AG20443 (cell line): ENCODE measurements at regions not wholly inside any gene's neighbourhood (a gene's known extent, or its start where the extent isn't known, plus 50 kb on each side); places are given as distances from the start of the nearest gene placed in this dataset.

ENCODE experiments used
- DNase-seq: peaks from one replicate; pipeline ENCODE4 v3.0.0; 2012; ENCODE audit warnings: low spot score, mixed read lengths

DNA sequence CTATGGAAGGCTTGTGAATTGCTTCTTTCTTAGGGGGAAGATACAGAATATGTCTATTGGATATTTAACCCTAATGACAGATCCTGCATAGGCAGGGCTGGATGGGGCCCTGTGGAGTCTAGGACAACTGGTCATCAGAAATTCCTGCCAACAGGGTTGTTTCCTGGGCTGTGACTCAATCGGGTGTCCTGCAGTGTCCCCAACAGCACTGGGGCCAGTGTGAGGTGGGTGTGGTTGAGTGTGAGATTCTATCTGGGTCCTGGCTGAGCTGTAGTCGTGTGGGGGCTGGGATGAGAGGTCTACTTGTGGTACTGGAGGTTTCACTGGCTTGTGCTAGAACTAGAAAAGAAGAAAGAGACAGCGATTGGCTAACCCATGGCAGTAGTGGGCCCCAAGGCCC, 87.3 kb upstream of the WDR1 start:
- peak; percentile 22 for DNase-seq

DNA sequence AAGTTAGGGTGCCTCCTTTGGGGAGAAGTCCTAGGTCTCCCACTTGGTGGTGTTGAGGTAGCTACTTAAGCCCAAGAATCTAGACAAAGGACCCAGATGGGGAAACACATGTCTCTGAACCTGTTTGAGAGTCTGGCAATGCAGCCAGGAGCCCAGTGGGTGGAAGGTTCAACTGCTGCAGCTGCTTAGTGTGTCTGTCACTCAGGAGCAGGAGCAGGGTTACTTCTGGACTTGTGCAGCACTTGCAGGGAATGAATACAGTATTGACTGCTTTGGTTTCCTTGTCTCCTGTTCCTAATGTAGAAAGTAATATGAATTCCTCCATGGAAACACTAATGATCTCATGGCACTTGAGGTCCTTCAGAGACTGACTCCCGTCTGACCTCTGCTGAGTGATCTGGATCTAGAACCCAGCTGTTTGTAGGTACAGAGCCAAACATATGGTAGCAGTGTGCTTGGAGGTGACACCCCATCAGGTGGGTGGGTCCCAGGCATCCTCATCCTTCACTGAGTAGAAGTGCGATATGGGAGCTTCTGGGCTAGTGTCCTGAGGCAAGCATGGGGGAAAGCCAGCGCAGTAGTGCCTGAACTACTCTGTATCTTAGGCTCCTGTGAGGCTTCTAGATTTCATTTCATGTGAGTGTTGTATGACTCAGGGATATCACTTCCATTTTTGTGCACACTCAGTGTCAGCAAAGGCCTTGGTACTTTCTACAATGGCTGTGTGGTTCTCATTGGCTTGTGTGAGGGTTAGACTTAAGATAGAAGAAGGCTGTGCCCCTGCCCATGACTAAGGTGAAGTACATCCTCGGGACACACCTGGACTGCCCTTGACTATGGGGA, 85.0 kb upstream of the WDR1 start:
- no peak for DNase-seq

DNA sequence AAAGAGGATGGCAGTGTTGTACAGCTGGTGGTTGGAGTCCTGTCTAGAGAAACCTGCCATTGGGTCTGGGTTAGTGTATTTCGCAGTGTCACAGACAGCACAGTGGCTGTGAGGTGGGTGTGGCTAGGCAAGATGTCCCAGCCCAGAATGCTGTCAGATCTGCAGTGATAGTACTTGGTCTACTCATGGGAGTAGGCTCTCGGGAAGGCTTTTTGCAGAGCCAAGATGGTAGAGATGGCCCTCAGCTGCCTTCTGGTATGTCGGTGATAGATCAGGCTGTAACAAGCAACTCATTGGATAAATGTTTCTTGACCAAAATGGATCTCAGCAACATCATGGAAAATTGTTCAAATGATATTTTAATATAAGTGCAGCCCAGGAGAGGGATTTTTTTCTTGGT, 84.3 kb upstream of the WDR1 start:
- no peak for DNase-seq

DNA sequence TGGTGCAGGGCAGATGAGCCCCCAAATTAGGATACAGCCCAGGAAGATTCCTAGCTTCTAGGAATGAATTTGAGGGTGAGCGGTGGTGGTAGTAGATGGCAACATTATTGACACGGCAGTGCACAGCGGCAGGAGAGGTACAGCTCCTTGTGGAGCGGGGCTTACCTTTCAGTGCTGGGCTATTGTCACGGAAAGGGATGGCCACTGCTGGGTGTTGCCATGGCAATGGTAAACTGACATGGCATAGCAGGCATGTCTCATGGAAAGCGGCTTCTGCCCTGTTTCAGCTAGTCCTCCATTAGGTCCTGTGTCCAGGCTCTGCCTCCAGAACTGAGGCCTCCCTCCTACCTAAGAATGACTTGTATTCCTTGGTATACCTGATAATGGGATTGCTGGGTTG, 81.8 kb upstream of the WDR1 start:
- DNase-seq: no peak

DNA sequence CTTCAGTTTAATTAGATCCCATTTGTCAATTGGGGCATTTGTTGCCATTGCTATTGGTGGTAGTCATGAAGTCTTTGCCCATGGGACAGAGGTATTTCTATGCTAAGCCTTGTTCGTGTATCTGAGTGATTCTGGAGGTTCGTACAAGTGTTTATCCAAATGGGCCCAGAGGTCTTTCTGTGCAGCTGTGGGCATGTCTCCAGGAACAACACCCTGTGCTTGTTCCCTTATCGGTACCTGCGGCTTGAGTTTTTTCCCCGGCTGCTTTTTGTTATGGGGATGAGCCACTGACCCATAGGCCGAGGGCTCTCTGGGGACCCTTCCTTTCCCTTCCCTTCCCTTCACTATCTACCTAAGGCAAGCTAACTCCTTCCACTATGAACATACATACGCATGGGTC, 81.4 kb upstream of the WDR1 start:
- no peak for DNase-seq

DNA sequence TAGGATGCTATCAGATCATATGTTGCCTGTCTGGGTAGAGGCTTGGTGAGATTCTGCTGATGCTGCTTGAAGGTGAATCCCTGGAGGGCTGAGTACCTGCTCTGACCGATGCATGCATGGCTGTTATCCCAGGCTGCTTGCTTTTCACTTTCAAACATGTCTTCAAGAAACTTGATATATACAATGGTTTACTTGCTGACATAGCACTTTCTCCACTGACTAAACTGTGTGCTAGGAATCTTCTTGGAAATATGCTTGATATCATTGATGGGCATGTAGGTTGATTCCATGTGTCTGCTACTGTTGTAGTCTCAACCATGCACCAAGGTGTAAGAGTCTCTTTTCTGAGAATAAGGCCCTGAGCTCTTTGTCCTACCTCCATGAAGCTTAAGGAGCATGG, 79.6 kb upstream of the WDR1 start:
- no peak for DNase-seq

DNA sequence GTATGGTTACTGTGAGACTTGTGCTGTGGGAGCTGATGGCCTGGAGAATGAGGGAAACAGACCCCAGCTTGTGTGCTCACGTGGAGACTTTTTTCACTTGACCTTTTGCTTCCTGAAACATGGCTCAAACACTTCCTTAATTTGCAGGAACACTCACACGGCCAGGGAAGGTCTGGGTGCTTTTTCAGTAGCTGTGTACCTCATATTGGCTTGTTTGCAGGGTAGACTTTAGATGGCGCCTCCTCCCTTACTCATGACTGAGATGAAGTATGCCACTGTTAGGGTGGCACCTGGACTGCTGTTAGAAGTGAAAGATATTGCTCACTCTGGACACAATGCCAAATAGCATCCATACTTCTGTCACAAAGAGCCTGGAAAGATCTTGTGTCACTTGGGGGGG, 75.7 kb upstream of the WDR1 start:
- DNase-seq: no peak

DNA sequence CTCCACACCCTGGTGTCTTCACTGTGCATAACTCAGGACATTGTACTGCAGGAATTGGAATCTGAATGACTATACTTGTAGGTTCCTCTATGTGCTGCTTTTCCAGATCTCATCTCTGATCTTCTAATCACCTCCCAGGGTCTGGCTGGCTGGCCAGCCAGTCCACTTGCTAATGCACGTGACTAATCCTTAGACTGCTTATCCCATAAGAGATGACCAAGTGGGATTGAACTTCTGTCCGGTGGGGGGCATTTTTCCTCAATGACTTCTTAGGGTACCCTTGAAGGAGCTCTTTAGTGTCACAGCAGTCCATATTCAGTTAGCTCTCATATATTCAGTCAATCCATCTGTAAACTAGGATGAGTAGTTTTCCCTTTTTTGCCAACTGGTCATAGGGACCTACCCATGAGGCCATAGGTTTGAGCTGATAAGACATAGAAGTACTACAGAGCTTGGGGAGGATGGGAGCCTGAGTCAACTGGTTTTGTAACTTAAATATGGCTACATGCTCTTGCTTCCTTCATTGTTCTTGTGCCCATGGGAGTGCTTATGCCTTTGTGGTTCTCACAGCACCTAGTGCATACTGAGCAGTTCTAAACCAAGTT, 71.9 kb upstream of the WDR1 start:
- no peak for DNase-seq

DNA sequence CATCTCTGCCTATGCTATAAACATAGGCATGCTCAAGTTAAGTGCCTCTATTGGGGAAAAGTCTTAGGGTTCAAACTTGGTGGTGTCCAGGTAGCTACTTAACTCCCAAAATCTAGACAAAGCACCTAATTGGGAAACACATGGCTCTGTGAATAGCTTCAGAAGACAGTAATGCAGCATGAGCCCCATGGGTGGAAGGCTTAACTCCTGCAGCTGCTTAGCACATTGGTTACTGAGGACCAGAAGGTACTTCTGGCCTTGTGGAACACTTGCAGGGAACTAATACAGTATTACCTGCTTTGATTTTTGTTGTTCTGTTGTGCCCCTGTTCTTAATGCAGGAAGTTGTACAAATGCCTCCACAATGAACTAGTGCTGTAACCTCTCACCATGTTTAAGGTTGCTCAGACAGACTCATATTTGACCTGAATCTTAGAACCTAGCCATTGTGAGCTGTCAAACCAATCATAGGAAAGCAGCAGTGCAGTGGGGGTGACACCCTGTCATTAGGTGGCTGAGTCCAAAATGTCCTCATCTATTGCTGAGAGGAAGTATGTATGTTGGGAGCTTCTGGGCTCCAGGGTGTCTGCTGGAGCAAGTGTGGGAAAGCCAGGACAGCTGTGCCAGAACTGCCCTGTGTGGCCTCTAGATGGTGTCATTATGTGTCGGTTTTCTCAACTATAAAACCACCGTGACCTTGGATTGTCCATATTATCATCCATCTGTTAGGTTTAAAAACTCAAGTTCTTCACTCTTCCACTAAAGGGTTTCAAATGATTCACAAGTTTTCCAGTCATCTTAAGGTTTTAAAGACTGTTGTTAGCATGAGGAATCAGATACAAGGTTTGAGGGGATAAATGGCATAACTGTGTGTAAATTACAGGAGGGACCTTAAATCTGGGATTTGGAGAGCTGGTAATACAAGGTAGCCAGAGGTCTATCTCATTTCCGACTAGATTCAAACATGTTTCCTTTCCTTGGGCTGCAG, 69.9 kb upstream of the WDR1 start:
- peak; percentile 54 for DNase-seq

DNA sequence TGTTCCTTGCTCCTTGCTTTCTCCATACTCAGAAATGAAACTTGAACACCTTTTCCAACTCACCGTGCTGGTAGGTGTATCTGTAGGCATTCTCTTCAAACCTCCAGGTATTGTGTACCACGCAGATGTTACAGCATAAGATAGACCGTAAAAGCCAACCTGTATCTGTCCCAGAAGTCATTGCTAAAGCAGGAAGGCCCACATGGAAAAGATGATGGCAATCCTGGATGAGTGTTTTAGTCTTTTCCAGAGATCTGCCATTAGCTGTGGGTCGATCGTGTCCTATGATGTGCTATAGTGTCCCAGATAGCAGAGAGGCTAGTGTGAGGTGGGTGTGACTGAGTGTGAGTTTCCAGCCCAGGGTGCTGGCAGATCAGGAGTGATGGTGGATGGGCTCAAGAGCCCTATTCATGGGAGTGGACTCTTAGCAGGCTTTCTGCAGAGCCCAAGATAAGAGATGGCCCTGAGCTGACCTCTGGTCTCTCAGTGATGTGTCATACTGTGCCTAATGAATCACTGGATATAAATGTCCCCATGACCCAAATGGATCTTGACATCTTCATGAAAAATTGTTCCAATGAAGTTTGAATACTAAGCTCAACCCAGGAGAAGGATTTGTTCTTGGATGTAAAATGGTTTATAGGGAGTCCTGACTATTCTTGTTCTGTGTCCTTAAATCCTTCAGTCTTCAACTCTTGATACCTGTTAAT, 69.1 kb upstream of the WDR1 start:
- no peak for DNase-seq

DNA sequence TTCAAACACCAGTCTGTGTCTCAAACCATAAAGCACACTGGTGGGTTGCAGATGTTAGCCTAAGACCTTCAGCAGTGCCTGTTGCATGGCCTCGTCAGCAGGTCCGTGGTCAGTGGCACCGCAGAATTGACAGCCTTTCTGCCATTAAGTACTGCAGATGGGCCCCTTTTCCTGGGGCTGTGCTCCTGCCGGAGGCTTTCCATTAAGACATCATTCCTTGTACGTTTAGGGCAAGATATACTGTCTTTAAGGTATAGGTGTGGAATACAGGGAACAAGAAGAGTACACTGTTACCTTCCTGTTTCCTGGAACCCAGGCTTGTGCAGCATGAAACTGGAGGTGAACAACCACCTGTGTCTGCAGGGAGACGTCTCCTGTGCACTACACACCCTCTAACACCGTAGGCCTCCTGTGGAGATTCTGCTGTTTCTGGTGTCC, 67.9 kb upstream of the WDR1 start:
- DNase-seq: no peak

DNA sequence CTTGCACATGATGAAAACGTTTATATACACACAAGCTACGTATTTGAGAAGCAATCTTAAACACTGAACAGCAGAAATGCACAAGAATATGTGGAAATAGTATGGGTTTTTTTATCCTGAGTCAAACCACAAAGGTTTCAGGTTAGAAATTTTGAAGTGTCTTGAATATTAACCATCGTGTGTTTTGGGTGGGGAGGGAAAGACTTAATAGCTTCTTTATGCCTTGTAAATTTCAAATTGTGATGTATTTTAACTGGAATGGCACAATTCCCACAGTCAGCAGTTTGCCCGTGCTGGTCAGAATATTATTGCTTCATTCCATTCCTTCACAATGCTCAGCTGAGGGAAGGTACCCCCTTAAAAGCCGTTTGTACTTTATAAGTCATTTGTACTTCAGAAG, 67.4 kb upstream of the WDR1 start:
- peak; percentile 49 for DNase-seq

DNA sequence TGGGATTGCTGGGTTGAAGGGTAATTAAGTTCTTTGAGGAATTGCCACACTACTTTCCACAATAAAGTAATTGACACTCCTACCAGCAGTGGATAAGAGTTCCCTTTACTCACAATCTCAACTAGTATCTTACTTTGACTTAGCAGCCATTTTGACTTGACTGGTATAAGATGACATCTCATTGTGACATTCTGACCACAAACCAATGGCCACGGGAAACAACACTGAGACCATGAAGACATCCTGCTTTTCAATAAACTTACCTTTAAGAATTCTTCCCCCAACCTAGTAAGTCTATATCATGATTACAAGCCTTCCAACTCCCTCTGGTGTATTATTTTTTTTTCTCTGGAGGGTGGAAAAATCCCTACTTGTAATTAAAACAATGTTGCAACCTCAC, 66.9 kb upstream of the WDR1 start:
- DNase-seq: no peak

DNA sequence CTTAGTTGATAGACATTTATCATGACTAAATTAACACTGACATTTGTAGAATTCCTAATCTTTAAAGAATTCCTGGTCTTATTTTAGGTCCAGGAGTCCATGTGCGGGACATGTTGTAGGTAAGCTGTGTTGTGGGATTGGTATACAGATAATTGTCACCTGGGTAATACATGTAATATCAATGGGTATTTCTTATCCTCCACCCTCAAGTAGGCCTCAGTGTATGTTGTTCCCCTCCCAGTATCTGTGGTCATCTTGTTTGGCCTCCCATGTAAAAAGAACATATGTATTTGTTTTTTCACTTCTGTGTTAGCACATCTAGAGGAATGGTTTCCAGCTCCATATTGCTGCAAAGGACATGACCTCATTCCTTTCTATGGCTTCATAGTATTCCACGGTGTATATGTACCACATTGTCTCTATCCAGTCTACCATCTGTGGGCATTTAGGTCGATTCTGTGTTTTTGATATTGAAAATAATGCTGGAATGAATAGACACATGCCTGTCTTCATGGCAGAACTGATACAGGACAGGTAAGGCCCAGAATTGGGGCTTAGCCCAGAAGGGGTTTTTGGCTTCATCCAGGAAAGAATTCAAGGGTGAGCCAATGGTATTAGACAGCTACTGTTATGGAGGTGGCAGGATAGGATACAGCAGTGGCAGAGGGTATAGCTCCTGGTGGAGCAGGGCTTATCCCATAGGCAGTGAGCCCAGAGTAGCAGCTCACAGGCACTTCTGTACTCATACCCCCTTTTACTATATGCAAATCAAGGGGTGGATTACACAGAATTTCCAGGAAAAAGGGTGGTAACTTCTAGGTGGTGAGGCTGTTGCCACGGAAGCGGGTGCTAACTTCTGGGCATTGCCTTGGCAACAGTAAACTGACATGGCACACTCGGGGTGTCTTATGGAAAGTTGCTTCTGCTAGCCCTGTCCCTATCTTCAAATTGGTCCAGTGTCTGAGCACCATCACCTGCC, 66.1 kb upstream of the WDR1 start:
- no peak for DNase-seq

DNA sequence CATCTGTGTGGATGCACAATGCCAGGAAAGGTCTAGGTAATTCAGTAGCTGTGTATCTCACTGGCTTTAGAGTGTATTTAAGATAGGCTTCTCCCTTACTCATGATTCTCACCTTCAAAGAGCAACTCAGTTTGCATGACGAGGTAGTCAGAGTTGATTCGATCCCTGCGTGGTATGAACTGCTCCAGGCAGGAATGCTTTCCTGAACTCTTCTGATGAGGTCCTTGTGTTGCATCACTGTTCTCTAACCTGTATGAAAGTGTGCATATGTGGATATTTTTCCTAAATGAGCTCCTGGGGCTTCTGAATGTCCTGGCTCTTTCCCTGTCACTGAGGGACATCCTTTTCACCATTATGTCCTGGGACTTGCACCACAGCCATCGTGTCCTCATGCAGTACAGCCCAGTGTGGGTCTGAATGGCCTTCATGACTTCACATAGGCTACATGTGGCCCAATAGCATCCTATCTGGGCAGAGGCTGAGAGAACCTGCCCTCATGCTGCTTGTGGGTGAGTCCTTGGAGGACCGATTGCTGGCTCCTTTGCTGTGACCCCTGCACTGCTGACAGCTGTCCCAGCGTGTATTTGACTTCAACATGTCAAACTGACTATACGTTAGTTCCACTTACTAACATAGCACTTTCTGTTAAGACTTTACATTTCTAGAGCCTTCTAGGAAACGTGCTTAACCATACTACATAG, 65.3 kb upstream of the WDR1 start:
- no peak for DNase-seq

DNA sequence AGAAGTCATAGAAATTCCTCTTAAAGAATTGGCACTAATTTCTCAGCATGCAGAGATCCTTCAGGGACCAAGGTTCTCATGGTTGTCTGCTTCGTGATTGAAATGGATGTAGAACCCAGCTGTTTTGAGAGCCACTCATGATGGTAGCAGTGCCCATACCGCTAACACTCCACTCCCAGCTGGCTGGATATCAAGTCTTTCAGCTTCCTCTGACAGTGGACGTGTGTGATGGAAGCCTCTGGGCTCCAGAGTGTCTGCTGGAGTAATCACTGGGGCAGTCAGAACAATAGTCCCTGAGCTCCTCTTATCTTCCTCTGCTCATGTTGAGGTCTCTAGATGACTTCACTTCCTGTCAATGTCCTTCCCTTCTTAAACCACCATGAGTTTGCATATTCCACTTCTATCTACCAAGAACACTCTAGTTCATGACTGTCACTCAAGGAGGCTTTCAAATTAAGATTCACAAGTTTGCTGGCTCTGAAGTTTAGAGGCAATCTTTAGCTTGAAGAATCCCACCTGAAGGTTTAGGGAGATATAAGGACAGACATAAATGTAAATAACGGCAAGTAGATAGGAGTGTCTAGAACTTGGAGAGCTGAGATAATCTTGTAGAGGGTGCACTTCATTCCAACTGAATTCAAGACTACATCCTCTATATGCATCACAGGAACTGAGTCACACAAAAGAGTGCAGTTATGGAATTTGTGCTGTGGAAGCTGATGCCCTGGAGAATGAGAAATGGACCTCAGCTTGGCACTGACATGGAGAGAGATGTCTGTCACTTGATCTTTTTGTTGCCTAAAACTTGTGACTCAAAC, 64.5 kb upstream of the WDR1 start:
- peak; percentile 62 for DNase-seq

DNA sequence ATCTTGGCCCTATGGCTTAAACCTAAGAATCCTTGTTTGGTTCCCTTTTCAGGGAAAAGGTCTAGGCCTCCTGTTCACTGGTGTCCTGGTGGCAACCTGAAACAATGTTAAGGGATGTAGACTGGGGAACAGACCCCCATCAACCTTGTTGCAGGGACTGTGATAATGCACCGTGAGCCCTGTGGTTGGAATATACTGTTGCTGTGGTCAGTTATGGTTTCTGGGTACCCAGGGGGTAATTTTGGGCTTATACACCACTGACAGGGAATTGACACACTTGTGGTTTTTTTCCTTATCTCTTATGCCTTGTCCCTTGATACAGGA, 64.0 kb upstream of the WDR1 start:
- DNase-seq: no peak

DNA sequence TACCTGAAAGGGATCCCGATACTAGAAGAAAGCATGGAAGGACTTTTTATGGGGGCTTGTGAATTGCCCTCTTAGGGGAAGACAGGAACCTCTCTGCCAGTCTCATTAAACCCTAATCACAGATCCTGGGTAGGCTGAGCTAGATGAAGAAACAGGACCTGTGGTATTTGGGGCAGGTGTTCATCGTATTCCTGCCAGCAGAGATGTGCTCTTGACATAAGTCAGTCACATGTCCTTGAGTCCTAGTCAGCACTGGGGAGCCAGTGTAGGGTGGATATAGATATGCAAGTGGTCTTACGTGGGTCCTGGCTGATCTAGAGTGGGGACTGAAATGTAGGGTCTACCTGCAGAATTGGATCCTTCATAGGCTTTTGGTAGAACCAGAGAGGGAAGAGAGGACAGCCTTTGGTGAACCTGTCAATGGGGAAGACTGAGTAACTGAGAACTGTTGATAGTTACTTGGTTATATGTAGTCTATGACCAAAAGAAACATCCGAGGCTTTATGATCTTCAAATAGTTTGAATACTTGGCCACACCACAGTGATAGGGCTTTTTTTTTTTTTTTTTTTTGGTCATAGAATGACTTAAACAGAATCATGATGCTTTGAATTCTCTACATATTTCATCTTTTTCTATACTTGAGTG, 63.5 kb upstream of the WDR1 start:
- peak; percentile 75 for DNase-seq

DNA sequence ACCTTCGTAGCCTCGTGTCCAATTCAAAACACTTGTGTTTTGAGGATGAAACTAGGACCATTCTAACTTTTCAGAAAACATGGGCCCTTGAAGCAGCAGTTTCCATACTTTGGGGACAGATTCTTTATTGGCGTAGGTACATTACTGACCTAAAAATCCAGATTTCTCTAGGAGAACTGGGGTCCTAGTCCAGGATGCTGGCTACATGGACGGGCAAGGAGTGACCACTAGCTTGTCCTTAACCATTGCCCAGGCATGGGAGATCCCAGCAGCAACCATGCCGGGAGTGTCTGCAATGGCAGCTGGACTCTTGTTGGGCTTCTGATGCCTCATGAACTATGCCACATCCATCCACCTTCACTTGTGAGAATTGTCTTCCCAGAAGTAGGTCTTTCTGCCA, 62.2 kb upstream of the WDR1 start:
- DNase-seq: no peak
